ENCODE measurements at regions not wholly inside any gene's neighbourhood (a gene's known extent, or its start where the extent isn't known, plus 50 kb on each side); places are given as distances from the start of the nearest gene placed in this dataset.

DNA sequence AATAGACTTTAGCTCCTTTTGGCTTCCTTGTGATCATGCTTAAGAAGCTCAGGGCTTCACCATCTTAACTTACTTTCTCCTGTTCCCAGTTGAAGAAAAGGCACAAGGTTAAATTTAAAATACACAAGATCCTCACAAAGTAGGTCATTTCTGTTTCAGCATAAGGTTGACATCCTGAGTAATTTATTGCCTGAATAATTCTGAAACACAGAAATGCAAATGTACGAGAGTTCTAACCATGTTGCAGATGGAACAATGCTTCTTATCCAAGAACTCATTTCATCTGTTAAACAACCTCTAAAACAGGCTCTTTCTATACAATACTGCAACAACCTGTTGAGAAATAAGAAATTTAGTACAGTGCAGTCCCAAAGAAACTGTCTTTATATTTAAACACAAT, 395.2 kb downstream of the BCL11A start:
- TF ChIP-seq, protein P1, sequence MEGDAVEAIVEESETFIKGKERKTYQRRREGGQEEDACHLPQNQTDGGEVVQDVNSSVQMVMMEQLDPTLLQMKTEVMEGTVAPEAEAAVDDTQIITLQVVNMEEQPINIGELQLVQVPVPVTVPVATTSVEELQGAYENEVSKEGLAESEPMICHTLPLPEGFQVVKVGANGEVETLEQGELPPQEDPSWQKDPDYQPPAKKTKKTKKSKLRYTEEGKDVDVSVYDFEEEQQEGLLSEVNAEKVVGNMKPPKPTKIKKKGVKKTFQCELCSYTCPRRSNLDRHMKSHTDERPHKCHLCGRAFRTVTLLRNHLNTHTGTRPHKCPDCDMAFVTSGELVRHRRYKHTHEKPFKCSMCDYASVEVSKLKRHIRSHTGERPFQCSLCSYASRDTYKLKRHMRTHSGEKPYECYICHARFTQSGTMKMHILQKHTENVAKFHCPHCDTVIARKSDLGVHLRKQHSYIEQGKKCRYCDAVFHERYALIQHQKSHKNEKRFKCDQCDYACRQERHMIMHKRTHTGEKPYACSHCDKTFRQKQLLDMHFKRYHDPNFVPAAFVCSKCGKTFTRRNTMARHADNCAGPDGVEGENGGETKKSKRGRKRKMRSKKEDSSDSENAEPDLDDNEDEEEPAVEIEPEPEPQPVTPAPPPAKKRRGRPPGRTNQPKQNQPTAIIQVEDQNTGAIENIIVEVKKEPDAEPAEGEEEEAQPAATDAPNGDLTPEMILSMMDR (IDR thresholded peaks at IDR 0.05; ENCODE audit: insufficient read depth, low read length) = no peak
- TF ChIP-seq, protein P2, sequence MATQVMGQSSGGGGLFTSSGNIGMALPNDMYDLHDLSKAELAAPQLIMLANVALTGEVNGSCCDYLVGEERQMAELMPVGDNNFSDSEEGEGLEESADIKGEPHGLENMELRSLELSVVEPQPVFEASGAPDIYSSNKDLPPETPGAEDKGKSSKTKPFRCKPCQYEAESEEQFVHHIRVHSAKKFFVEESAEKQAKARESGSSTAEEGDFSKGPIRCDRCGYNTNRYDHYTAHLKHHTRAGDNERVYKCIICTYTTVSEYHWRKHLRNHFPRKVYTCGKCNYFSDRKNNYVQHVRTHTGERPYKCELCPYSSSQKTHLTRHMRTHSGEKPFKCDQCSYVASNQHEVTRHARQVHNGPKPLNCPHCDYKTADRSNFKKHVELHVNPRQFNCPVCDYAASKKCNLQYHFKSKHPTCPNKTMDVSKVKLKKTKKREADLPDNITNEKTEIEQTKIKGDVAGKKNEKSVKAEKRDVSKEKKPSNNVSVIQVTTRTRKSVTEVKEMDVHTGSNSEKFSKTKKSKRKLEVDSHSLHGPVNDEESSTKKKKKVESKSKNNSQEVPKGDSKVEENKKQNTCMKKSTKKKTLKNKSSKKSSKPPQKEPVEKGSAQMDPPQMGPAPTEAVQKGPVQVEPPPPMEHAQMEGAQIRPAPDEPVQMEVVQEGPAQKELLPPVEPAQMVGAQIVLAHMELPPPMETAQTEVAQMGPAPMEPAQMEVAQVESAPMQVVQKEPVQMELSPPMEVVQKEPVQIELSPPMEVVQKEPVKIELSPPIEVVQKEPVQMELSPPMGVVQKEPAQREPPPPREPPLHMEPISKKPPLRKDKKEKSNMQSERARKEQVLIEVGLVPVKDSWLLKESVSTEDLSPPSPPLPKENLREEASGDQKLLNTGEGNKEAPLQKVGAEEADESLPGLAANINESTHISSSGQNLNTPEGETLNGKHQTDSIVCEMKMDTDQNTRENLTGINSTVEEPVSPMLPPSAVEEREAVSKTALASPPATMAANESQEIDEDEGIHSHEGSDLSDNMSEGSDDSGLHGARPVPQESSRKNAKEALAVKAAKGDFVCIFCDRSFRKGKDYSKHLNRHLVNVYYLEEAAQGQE (IDR thresholded peaks at IDR 0.05; ENCODE audit: insufficient replicate concordance, low read depth) = no peak

All from HL-60 (cell line).